ENCODE measurements at regions not wholly inside any gene's neighbourhood (a gene's known extent, or its start where the extent isn't known, plus 50 kb on each side); places are given as distances from the start of the nearest gene placed in this dataset.

DNA sequence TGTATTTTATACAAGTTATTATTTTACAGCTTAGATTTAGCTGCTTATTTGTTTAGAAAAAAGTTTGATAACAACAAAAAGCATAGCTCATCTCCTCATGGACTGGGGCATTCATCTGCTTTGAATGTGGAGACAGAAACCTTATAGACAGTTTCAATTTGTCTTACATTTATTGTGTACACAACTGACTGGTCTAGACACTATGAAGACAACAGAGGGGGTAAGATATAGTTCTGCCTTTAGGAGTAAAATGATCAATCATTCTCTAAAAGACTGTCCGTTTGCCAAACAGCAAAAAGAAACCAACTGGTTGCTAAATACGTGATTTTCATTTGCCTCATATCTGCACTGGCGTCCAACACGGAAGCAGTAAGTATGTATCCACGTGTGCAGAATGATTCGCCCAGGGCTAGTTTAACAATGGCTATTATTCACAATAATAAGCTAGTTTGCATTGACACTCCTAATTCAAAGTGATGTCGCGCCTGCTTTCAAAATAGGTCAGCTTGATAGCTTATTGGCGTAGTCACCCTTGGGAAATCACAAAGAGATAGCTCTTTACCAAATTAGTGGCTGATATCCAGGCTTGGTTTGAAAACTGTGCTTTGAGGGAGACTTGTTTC is 153.6 kb downstream of the BMP2 start:
- Mint-ChIP-seq H3K27ac (ENCODE audit: unreplicated experiment) (no peak overlapping the region), H3K9me3 (ENCODE audit: low read depth) (no peaks in the 10 kb centered on the region), H3K27me3 (ENCODE audit: low read depth) (peaks cover 4% of the 10 kb centered on the region), H3K4me3 (ENCODE audit: unreplicated experiment) (no peak overlapping the region), H3K4me1 (ENCODE audit: low read depth) (no peaks in the 10 kb centered on the region), H3K36me3 (ENCODE audit: low read depth) (no peaks in the 10 kb centered on the region)
- TF ChIP-seq, protein P1, sequence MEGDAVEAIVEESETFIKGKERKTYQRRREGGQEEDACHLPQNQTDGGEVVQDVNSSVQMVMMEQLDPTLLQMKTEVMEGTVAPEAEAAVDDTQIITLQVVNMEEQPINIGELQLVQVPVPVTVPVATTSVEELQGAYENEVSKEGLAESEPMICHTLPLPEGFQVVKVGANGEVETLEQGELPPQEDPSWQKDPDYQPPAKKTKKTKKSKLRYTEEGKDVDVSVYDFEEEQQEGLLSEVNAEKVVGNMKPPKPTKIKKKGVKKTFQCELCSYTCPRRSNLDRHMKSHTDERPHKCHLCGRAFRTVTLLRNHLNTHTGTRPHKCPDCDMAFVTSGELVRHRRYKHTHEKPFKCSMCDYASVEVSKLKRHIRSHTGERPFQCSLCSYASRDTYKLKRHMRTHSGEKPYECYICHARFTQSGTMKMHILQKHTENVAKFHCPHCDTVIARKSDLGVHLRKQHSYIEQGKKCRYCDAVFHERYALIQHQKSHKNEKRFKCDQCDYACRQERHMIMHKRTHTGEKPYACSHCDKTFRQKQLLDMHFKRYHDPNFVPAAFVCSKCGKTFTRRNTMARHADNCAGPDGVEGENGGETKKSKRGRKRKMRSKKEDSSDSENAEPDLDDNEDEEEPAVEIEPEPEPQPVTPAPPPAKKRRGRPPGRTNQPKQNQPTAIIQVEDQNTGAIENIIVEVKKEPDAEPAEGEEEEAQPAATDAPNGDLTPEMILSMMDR (IDR thresholded peaks at IDR 0.05): no peak
- no peak for DNase-seq (ENCODE audit: low spot score)

GRCh38 chr20:6921717-6922386 is 154.4 kb downstream of the BMP2 start:
- no peaks in the 10 kb centered on the region for H3K9me3 Mint-ChIP-seq (ENCODE audit: low read depth)

DNA sequence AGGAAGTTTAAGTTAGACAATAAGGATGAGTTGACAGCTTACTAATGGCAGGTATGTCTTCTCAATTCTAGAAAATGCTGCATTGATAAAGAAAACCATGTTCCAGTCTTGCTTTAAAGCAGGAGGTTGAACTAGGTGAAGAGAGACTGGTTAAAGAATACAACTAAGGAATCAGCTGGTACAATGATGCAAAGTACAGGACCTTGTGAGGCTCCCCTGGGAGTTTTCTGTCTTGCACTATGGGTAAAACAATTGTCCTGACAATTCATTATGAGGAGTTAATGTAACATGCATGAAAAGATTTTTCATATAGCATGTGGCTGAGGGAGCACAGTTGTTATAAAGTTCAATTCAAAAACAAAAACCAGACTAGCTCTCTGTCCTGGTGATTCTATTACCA is 157.2 kb downstream of the BMP2 start:
- H3K36me3 Mint-ChIP-seq (ENCODE audit: low read depth): no peaks in the 10 kb centered on the region
- TF ChIP-seq, protein P1 (IDR thresholded peaks at IDR 0.05): no peak
- H3K27ac Mint-ChIP-seq (ENCODE audit: unreplicated experiment): no peak overlapping the region
- DNase-seq (ENCODE audit: low spot score): no peak
- peaks cover 2% of the 10 kb centered on the region for H3K27me3 Mint-ChIP-seq (ENCODE audit: low read depth)
- H3K4me3 Mint-ChIP-seq (ENCODE audit: unreplicated experiment): no peak overlapping the region
- no peaks in the 10 kb centered on the region for H3K4me1 Mint-ChIP-seq (ENCODE audit: low read depth)
- H3K9me3 Mint-ChIP-seq (ENCODE audit: low read depth): peaks cover 5% of the 10 kb centered on the region

More at GRCh38 chr20:6921717-6922386, 154.4 kb downstream of the BMP2 start:
- Mint-ChIP-seq H3K27me3 (ENCODE audit: low read depth) (peaks cover 4% of the 10 kb centered on the region), H3K4me1 (ENCODE audit: low read depth) (no peaks in the 10 kb centered on the region), H3K27ac (ENCODE audit: unreplicated experiment) (no peak overlapping the region), H3K36me3 (ENCODE audit: low read depth) (no peaks in the 10 kb centered on the region), H3K4me3 (ENCODE audit: unreplicated experiment) (no peak overlapping the region)
- DNase-seq (ENCODE audit: low spot score): no peak
- TF ChIP-seq, protein P1 (IDR thresholded peaks at IDR 0.05): no peak

GRCh38 chr20:6925744-6926278 is 158.3 kb downstream of the BMP2 start:
- TF ChIP-seq, protein P1 (IDR thresholded peaks at IDR 0.05): no peak
- Mint-ChIP-seq H3K4me1 (ENCODE audit: low read depth) (no peaks in the 10 kb centered on the region), H3K4me3 (ENCODE audit: unreplicated experiment) (no peak overlapping the region)

GRCh38 chr20:6940048-6940447 is 172.6 kb downstream of the BMP2 start:
- Mint-ChIP-seq H3K27me3 (ENCODE audit: low read depth) (no peaks in the 10 kb centered on the region), H3K4me1 (ENCODE audit: low read depth) (no peaks in the 10 kb centered on the region), H3K27ac (ENCODE audit: unreplicated experiment) (no peak overlapping the region), H3K36me3 (ENCODE audit: low read depth) (no peaks in the 10 kb centered on the region), H3K4me3 (ENCODE audit: unreplicated experiment) (no peak overlapping the region), H3K9me3 (ENCODE audit: low read depth) (no peaks in the 10 kb centered on the region)
- TF ChIP-seq, protein P1 (IDR thresholded peaks at IDR 0.05): peak; percentile 72
- DNase-seq (ENCODE audit: low spot score): no peak

More at GRCh38 chr20:6925744-6926278, 158.3 kb downstream of the BMP2 start:
- H3K27ac Mint-ChIP-seq (ENCODE audit: unreplicated experiment): no peak overlapping the region
- no peak for DNase-seq (ENCODE audit: low spot score)
- no peaks in the 10 kb centered on the region for H3K36me3 Mint-ChIP-seq (ENCODE audit: low read depth)
- H3K9me3 Mint-ChIP-seq (ENCODE audit: low read depth): peaks cover 5% of the 10 kb centered on the region
- peaks cover 2% of the 10 kb centered on the region for H3K27me3 Mint-ChIP-seq (ENCODE audit: low read depth)
